ENCODE measurements at regions not wholly inside any gene's neighbourhood (a gene's known extent, or its start where the extent isn't known, plus 50 kb on each side); places are given as distances from the start of the nearest gene placed in this dataset.
A peak's percentile ranks its signal among the peaks of the same experiment; 100 is the strongest.

DNA sequence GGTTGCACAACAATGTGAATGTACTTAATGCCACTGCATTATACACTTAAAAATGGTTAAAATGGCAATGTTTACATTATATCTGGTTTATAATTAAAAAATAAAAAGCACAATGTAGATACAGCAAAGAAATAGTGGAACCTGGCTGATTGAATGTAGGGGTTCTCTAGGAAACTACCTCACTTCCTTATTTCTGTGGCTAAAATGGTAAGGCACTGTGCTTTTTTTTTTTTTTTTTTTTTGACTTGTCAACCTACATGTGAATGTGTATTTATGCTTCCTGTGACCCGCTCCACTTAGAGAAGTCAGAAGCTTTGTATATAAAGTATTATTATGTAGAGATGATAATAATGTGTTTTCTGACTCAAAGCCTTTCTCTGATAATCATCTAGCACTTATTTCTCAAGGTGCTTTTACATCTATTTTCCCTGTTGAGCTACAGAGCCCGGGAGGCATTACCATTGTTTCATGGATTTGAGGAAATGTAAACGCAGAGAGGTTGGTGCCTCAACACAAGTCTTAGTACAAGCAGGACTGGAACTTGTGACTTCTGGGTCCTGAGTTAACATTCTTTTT, 55.0 kb downstream of the SOX4 start:
- H3K4me3 Mint-ChIP-seq: no peak overlapping the region
- no peaks in the 10 kb centered on the region for H3K36me3 Mint-ChIP-seq (ENCODE audit: low read depth)
- H3K9me3 Mint-ChIP-seq: no peaks in the 10 kb centered on the region
- no peak overlapping the region for H3K27ac Mint-ChIP-seq
- no peaks in the 10 kb centered on the region for H3K4me1 Mint-ChIP-seq (ENCODE audit: low read depth)
- H3K27me3 Mint-ChIP-seq: peaks cover 3% of the 10 kb centered on the region
- DNase-seq: no peak

DNA sequence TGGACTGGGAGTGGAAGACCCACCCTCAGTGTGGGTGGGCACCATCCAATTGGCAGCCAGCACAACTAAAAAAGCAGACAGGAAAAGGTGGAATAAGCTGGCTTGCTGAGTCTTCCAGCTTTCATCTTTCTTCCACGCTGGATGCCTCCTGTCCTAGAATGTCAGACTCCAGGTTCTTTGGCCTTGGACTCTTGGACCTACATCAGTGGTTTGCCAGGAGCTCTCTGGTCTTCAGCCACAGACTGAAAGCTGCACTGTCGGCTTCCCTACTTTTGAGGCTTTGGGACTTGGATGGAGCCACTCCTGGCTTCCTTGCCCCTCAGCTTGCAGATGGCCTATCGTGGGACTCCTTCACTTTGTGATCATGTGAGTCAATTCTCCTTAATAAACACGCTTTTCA, 59.8 kb downstream of the SOX4 start:
- no peak overlapping the region for H3K4me3 Mint-ChIP-seq

DNA sequence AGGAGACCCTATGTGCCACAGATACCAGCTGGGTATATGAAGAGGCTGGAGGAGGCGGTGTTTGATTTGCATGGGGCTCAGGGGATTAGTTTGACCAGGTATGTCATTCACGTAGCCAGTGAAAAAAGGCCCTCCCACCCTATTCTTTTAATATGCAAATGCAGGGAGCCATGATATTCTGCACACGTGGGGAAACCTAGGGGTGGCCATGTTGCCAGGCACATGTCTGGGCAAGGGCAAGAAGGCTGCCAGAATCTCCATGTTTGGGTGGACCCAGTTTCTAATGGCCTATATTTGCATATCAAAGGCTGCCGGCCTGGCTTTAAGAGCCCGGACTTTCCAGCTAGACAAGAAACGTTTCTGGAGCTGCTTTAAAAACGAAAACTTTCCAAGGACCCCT, 60.4 kb downstream of the SOX4 start:
- H3K4me3 Mint-ChIP-seq: no peak overlapping the region

More for the DNA sequence above, 59.8 kb downstream of the SOX4 start:
- Mint-ChIP-seq H3K27ac (no peak overlapping the region), H3K27me3 (peaks cover 5% of the 10 kb centered on the region), H3K9me3 (no peaks in the 10 kb centered on the region), H3K4me1 (ENCODE audit: low read depth) (no peaks in the 10 kb centered on the region), H3K36me3 (ENCODE audit: low read depth) (no peaks in the 10 kb centered on the region)
- DNase-seq: no peak

DNA sequence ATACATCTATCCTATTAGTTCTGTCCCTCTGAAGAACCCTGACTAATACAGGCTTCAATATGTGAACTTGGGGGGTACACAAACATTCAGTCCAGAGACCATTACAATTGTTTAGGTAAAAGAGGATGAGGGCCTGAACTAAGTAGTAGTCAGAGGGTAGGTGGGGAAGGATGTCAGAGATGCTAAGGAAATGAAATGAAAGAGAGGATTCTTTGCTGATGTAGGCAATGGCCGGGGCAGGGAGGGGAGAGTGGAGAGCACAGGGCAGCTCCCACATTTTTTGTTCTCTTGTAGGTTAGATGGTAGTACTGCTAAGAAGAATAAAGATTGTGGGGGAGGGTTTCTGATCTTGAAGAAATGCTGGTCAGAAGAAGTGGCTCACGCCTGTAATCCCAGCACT, 60.8 kb downstream of the SOX4 start:
- Mint-ChIP-seq H3K9me3 (no peaks in the 10 kb centered on the region), H3K27me3 (peaks cover 5% of the 10 kb centered on the region), H3K27ac (no peak overlapping the region), H3K36me3 (ENCODE audit: low read depth) (no peaks in the 10 kb centered on the region), H3K4me1 (ENCODE audit: low read depth) (no peaks in the 10 kb centered on the region), H3K4me3 (no peak overlapping the region)
- DNase-seq: no peak

More for the DNA sequence above, 60.4 kb downstream of the SOX4 start:
- Mint-ChIP-seq H3K4me1 (ENCODE audit: low read depth) (no peaks in the 10 kb centered on the region), H3K9me3 (no peaks in the 10 kb centered on the region), H3K36me3 (ENCODE audit: low read depth) (no peaks in the 10 kb centered on the region), H3K27ac (no peak overlapping the region), H3K27me3 (peaks cover 5% of the 10 kb centered on the region)
- no peak for DNase-seq

DNA sequence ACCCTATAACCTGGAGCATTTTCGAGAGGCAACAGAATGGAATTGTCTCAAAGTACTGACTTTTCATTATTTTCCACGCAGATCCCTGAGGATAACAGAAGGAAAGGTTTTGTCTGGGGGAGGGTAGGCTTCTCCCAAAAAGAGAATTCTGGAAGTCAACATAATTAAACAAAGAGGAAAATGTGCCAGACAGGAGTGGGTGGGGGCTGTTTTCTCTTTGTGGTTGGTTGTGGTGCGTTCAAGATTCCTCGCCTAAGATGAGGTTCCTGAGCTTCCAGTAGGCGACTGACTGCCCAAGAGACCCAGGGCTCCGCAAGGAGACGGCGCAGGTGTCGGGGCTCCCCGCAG, 70.4 kb downstream of the SOX4 start:
- Mint-ChIP-seq H3K9me3 (no peaks in the 10 kb centered on the region), H3K36me3 (ENCODE audit: low read depth) (no peaks in the 10 kb centered on the region), H3K27me3 (peaks cover 75% of the 10 kb centered on the region), H3K4me3 (no peak overlapping the region), H3K4me1 (ENCODE audit: low read depth) (peaks cover 32% of the 10 kb centered on the region), H3K27ac (no peak overlapping the region)
- no peak for DNase-seq

DNA sequence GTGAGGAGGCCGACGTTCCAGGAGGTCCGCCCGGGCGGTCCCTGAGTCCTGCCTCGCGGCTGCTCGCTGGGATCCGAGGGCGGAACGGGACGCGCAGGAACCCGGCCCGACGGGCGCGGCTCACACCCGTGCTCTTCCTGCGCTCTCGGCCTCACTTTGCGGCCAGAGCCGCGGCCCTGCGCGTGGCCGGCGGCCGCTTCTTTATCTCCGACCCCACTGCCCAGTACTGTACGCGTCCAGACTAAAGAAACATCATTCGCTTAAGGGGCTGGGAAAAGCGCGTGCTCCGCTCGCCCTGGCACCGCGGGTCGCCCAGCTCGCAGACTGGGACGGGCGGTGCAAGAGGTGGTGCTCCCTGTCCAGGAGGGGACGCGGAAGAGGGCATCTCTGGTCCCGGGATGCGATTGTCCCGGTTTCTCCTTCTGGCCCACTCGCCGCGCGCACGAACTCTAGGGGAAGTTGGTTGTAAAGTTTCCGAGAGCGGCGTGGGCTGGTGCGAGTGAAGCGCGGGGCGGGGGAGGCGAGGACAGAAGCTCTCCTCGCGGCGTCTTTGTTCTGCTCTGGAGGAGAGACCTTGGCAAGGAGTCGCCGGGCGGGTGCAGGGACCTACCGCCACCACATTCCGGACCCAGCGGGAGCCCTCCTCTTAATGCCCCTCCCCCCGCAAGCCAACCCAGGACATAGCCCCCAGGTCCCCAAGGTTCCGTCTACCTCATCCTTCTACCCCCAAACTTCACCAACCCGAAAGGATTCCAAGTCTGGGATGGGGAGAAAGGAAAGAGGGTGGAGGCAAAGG, 71.0 kb downstream of the SOX4 start:
- Mint-ChIP-seq H3K27ac (no peak overlapping the region), H3K36me3 (ENCODE audit: low read depth) (no peaks in the 10 kb centered on the region), H3K27me3 (peaks cover 80% of the 10 kb centered on the region), H3K9me3 (no peaks in the 10 kb centered on the region), H3K4me3 (peak overlapping the region; percentile 53), H3K4me1 (ENCODE audit: low read depth) (peaks cover 32% of the 10 kb centered on the region)
- peak; percentile 35 for DNase-seq

DNA sequence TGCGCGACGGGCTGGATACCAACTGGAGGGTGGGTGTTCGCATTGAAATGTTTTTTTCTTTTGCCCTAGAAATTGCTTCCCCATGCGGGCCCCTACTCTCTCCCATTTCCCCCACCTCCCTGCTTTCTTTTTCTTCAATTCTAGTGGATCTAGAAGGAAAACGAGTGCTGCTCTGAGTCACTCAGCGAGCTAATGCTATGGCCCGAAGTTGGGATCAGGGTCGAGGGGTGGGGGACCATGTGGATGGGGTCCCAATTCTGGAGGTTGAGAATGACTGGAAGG, 71.5 kb downstream of the SOX4 start:
- Mint-ChIP-seq H3K36me3 (ENCODE audit: low read depth) (no peaks in the 10 kb centered on the region), H3K4me1 (ENCODE audit: low read depth) (peaks cover 32% of the 10 kb centered on the region), H3K27ac (no peak overlapping the region), H3K4me3 (peak overlapping the region; percentile 42), H3K27me3 (peaks cover 83% of the 10 kb centered on the region), H3K9me3 (no peaks in the 10 kb centered on the region)
- DNase-seq: no peak

DNA sequence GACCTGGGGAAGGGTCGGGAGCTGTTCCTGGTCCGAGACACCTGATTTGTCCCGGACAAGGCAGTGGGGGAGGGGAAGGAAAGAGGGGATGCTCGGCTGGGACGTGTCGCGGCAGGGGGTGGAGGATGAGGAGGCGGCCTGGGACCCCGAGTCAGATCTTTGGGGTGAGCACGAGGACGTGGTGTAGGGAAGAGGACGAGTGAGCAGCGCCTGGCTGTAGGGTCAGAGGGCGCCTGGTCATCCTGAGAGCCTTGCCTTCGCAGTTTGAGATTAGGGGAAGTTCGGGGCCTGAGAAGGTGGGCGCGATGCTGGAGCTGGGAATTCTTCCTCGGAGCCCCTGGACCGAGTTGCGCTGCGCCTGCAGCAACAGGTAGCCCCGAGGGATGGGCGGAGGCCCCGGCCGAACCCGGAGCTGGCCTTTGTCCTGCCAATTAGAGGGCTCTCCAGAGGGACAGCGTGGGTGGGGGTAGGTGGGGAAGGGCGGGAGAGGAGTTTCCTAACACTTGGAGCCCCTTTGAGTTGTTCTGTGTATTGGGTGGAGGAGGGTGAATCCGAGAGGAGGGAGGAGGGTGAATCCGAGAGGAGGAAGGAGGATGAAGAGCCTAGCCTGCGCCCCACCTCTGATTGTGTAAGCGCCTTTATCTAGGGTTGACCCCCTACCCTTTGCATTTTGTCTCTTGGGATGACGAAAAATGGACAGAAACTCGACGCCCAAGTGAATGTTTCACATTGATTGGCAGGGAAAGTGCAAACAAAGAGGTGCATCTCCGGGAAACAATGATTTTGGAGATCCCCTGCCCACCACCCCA, 72.0 kb downstream of the SOX4 start:
- no peaks in the 10 kb centered on the region for H3K36me3 Mint-ChIP-seq (ENCODE audit: low read depth)
- H3K9me3 Mint-ChIP-seq: no peaks in the 10 kb centered on the region
- no peak overlapping the region for H3K27ac Mint-ChIP-seq
- H3K4me3 Mint-ChIP-seq: peak overlapping the region; percentile 42
- no peak for DNase-seq
- peaks cover 32% of the 10 kb centered on the region for H3K4me1 Mint-ChIP-seq (ENCODE audit: low read depth)
- peaks cover 88% of the 10 kb centered on the region for H3K27me3 Mint-ChIP-seq

DNA sequence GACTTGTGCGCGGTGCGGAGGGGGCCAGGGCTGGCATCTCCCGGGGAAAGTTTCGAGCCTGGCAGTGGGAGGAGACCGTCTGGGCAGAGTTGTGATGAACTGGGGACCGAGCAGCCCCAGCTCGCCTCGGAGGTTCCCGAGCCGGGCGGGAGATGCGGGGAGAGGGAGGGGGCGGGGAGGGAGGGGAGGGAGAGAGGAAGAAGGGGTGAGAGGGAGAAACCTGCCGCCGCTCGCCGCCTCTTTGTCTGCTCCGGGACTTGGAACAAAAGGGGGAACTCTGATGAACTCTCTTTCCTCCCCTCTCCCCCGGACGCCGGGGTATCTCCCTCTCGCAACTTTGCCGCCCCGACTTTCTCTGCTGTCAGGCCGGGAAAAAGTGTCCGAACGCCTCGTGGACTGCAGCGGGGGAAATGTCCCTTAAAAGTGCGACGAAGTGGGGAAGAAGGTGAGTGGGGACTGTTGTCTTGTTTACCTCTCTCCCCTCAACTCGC, 72.7 kb downstream of the SOX4 start:
- no peaks in the 10 kb centered on the region for H3K36me3 Mint-ChIP-seq (ENCODE audit: low read depth)
- H3K9me3 Mint-ChIP-seq: no peaks in the 10 kb centered on the region
- no peak overlapping the region for H3K27ac Mint-ChIP-seq
- peaks cover 32% of the 10 kb centered on the region for H3K4me1 Mint-ChIP-seq (ENCODE audit: low read depth)
- H3K4me3 Mint-ChIP-seq: peak overlapping the region; percentile 62
- peak; percentile 30 for DNase-seq
- H3K27me3 Mint-ChIP-seq: peaks cover 87% of the 10 kb centered on the region

DNA sequence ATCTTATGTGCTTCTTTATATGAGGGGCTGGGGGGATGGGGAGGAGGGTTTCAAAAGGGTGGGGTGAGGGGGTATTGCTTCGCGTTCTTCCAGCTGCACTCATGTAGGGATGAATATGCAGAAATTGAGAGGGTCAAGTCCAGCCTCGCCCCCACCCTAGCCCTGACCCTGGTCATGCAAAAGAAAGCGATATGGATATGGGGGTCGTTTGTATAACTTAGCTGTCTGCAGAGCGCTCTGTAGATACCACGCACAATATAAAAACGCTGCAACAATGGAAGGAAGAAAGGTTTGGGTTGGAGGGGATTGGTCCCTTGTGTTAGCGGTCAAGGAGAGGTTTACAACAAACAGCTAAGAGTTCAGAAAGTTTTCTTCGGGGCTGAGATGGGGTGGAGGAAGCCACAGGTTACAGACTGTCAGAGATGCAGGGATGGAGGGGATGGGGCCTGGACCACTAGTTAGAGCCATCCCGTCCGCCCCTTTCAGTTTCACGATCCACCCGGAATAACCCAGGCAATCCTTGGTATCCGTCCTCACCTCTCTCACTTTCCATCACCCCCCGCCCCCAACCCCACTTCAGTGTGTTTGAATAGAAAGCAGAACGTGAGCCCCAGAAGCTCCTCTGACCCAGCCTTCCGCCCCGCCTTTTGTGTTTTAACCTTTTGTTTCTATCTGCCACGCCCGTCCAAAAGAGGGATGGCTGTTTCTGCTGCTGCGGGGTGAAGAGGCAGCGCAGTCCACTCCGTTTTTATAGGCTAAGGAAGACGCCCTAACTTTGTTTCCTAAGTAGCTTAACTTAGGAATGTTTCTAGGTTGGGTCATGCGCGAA, 73.5 kb downstream of the SOX4 start:
- no peaks in the 10 kb centered on the region for H3K36me3 Mint-ChIP-seq (ENCODE audit: low read depth)
- no peak for DNase-seq
- H3K27me3 Mint-ChIP-seq: peaks cover 82% of the 10 kb centered on the region
- peaks cover 32% of the 10 kb centered on the region for H3K4me1 Mint-ChIP-seq (ENCODE audit: low read depth)
- H3K27ac Mint-ChIP-seq: no peak overlapping the region
- H3K4me3 Mint-ChIP-seq: peak overlapping the region; percentile 62
- H3K9me3 Mint-ChIP-seq: no peaks in the 10 kb centered on the region

DNA sequence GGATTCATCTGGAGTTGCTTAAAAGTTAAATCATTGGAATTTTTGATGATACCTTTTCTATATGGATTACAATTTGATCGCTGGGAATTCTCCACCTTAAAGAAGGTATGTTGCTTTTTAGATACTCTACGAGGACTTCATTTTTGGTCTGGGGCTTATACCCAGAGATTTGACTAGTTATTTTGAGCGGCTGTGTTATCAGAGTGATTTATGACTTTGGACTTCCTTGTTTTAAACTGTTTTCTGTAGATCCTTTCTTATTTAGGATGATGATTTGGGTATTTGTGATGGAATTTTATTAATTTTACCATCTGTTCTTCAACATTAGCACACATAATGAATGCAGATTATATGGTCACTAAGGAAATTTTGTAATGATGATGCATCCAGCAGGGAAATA, 75.2 kb downstream of the SOX4 start:
- no peak overlapping the region for H3K27ac Mint-ChIP-seq
- no peaks in the 10 kb centered on the region for H3K36me3 Mint-ChIP-seq (ENCODE audit: low read depth)
- H3K4me3 Mint-ChIP-seq: no peak overlapping the region
- H3K4me1 Mint-ChIP-seq (ENCODE audit: low read depth): peaks cover 30% of the 10 kb centered on the region
- peaks cover 74% of the 10 kb centered on the region for H3K27me3 Mint-ChIP-seq
- no peak for DNase-seq
- no peaks in the 10 kb centered on the region for H3K9me3 Mint-ChIP-seq

DNA sequence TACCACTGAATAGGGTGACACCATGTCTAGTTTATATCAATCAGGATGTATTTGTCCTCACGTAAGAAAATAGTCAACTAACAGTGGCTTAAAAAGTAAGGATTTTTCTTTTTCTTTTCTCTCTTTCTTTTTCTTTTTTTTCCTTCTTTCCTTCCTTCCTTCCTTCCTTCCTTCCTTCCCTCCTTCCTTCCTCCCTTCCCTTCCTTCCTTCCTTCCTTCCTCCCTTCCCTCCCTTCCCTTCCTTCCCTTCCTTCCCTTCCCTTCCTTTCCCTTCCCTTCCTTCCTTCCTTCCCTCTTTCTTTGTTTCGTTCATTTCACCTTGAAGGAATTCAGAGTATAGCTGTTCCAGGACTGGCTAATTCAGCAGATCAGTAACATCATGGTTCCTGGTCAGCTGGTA, 83.2 kb downstream of the SOX4 start:
- Mint-ChIP-seq H3K4me3 (no peak overlapping the region), H3K27me3 (peaks cover 13% of the 10 kb centered on the region)

DNA sequence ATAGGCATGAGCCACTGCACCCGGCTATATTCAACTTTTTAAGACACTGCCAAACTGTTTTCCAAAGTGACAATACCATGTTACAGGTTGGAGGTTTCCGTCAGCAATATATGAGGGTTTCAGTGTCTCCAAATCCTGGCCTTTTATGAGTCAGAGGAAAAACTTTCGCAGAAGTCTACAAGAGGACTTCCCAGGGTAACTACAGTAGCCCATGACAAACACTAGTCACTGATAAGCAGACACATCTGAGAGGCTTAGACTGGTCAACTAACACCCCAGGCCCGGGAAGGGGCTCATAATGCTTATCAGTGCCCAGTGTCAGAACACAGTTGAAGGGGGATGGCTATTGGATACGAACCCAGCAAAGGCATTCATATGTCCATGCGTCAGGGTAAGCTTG, 85.4 kb downstream of the SOX4 start:
- H3K27ac Mint-ChIP-seq: no peak overlapping the region
- no peaks in the 10 kb centered on the region for H3K9me3 Mint-ChIP-seq
- H3K4me1 Mint-ChIP-seq (ENCODE audit: low read depth): no peaks in the 10 kb centered on the region
- peaks cover 5% of the 10 kb centered on the region for H3K27me3 Mint-ChIP-seq
- H3K4me3 Mint-ChIP-seq: no peak overlapping the region
- no peak for DNase-seq
- no peaks in the 10 kb centered on the region for H3K36me3 Mint-ChIP-seq (ENCODE audit: low read depth)

More for the DNA sequence above, 83.2 kb downstream of the SOX4 start:
- DNase-seq: no peak
- Mint-ChIP-seq H3K4me1 (ENCODE audit: low read depth) (no peaks in the 10 kb centered on the region), H3K36me3 (ENCODE audit: low read depth) (no peaks in the 10 kb centered on the region), H3K27ac (no peak overlapping the region), H3K9me3 (no peaks in the 10 kb centered on the region)

DNA sequence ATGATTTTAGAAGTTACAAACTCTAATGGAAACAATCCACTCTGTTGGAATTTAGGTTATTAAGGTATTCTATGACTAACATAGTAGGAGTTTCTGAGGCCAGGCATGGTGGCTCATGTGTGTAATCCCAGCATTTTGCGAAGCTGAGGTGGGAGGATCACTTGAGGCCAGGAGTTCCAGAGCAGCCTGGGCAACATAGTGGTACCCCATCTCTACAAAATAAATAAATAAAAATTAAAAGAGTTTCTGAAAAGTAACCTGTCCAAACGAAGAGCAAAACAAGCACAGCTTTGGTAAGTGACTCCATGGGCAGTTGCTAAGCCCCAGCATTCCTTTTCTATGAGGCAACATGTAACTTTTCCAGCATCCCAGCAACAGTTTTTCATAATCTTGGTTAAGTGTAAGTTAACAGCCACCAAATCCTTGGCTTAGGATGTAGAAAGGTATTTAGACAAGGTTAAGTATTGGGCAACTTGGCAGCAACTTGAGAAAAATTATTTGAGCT, 86.3 kb downstream of the SOX4 start:
- no peak overlapping the region for H3K4me3 Mint-ChIP-seq
- no peaks in the 10 kb centered on the region for H3K9me3 Mint-ChIP-seq
- no peak overlapping the region for H3K27ac Mint-ChIP-seq
- no peaks in the 10 kb centered on the region for H3K36me3 Mint-ChIP-seq (ENCODE audit: low read depth)
- DNase-seq: no peak
- no peaks in the 10 kb centered on the region for H3K4me1 Mint-ChIP-seq (ENCODE audit: low read depth)
- peaks cover 2% of the 10 kb centered on the region for H3K27me3 Mint-ChIP-seq
